ENCODE measurements at regions not wholly inside any gene's neighbourhood (a gene's known extent, or its start where the extent isn't known, plus 50 kb on each side); places are given as distances from the start of the nearest gene placed in this dataset.

- Histone ChIP-seq H3F3A (replicated peaks; ENCODE audit: low read depth) (no peaks in the 10 kb centered on the region), H3K9me2 (ENCODE audit: insufficient read depth) (no peaks in the 10 kb centered on the region), H3K4me3 (no peak overlapping the region), H3K79me2 (replicated peaks; ENCODE audit: insufficient read depth) (no peaks in the 10 kb centered on the region), H4K20me1 (replicated peaks; ENCODE audit: insufficient read depth) (no peaks in the 10 kb centered on the region), H3K27ac (ENCODE audit: low read depth) (no peak overlapping the region), H3K4me2 (no peak overlapping the region), H3K27me3 (ENCODE audit: insufficient read depth) (no peaks in the 10 kb centered on the region), H3K4me1 (ENCODE audit: insufficient read depth) (no peaks in the 10 kb centered on the region), H2AFZ (no peak overlapping the region), H3K36me3 (ENCODE audit: insufficient read depth) (no peaks in the 10 kb centered on the region)
- Mint-ChIP-seq H3K36me3 (ENCODE audit: low read depth) (no peaks in the 10 kb centered on the region), H3K27me3 (ENCODE audit: insufficient read depth, low read depth, poor library complexity) (peaks cover 2% of the 10 kb centered on the region), H3K4me3 (no peak overlapping the region), H3K4me1 (no peaks in the 10 kb centered on the region), H3K27ac (no peak overlapping the region), H3K9me3 (no peaks in the 10 kb centered on the region)
- DNase-seq (ENCODE audit: low spot score), result no peak
- no peak for ATAC-seq
- TF ChIP-seq ZNF331 (CRISPR knock-in tag; IDR thresholded peaks at IDR 0.05; ENCODE audit: low read depth) (no peak), JUNB (IDR thresholded peaks at IDR 0.05; ENCODE audit: unreplicated experiment) (no peak), NANOG (IDR thresholded peaks at IDR 0.05; ENCODE audit: borderline replicate concordance) (no peak), ZNF114 (CRISPR knock-in tag; IDR thresholded peaks at IDR 0.05) (no peak), POLR2AphosphoS5 (IDR thresholded peaks at IDR 0.05; ENCODE audit: low read depth) (no peak), EZH2phosphoT487 (IDR thresholded peaks at IDR 0.05; ENCODE audit: unreplicated experiment) (no peak), EZH2 (IDR thresholded peaks at IDR 0.05; ENCODE audit: low read depth, unreplicated experiment) (no peak), CREB1 (CRISPR knock-in tag; IDR thresholded peaks at IDR 0.05; ENCODE audit: low read depth) (no peak), STAT1 (IDR thresholded peaks at IDR 0.05; ENCODE audit: unreplicated experiment) (no peak)
- TF ChIP-seq, protein P1, sequence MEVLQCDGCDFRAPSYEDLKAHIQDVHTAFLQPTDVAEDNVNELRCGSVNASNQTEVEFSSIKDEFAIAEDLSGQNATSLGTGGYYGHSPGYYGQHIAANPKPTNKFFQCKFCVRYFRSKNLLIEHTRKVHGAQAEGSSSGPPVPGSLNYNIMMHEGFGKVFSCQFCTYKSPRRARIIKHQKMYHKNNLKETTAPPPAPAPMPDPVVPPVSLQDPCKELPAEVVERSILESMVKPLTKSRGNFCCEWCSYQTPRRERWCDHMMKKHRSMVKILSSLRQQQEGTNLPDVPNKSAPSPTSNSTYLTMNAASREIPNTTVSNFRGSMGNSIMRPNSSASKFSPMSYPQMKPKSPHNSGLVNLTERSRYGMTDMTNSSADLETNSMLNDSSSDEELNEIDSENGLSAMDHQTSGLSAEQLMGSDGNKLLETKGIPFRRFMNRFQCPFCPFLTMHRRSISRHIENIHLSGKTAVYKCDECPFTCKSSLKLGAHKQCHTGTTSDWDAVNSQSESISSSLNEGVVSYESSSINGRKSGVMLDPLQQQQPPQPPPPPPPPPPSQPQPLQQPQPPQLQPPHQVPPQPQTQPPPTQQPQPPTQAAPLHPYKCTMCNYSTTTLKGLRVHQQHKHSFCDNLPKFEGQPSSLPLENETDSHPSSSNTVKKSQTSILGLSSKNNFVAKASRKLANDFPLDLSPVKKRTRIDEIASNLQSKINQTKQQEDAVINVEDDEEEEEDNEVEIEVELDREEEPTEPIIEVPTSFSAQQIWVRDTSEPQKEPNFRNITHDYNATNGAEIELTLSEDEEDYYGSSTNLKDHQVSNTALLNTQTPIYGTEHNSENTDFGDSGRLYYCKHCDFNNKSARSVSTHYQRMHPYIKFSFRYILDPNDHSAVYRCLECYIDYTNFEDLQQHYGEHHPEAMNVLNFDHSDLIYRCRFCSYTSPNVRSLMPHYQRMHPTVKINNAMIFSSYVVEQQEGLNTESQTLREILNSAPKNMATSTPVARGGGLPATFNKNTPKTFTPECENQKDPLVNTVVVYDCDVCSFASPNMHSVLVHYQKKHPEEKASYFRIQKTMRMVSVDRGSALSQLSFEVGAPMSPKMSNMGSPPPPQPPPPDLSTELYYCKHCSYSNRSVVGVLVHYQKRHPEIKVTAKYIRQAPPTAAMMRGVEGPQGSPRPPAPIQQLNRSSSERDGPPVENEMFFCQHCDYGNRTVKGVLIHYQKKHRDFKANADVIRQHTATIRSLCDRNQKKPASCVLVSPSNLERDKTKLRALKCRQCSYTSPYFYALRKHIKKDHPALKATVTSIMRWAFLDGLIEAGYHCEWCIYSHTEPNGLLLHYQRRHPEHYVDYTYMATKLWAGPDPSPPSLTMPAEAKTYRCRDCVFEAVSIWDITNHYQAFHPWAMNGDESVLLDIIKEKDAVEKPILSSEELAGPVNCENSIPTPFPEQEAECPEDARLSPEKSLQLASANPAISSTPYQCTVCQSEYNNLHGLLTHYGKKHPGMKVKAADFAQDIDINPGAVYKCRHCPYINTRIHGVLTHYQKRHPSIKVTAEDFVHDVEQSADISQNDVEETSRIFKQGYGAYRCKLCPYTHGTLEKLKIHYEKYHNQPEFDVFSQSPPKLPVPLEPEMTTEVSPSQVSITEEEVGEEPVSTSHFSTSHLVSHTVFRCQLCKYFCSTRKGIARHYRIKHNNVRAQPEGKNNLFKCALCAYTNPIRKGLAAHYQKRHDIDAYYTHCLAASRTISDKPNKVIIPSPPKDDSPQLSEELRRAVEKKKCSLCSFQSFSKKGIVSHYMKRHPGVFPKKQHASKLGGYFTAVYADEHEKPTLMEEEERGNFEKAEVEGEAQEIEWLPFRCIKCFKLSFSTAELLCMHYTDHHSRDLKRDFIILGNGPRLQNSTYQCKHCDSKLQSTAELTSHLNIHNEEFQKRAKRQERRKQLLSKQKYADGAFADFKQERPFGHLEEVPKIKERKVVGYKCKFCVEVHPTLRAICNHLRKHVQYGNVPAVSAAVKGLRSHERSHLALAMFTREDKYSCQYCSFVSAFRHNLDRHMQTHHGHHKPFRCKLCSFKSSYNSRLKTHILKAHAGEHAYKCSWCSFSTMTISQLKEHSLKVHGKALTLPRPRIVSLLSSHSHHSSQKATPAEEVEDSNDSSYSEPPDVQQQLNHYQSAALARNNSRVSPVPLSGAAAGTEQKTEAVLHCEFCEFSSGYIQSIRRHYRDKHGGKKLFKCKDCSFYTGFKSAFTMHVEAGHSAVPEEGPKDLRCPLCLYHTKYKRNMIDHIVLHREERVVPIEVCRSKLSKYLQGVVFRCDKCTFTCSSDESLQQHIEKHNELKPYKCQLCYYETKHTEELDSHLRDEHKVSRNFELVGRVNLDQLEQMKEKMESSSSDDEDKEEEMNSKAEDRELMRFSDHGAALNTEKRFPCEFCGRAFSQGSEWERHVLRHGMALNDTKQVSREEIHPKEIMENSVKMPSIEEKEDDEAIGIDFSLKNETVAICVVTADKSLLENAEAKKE (CRISPR knock-in tag; IDR thresholded peaks at IDR 0.05), result no peak
- TF ChIP-seq, protein P2, sequence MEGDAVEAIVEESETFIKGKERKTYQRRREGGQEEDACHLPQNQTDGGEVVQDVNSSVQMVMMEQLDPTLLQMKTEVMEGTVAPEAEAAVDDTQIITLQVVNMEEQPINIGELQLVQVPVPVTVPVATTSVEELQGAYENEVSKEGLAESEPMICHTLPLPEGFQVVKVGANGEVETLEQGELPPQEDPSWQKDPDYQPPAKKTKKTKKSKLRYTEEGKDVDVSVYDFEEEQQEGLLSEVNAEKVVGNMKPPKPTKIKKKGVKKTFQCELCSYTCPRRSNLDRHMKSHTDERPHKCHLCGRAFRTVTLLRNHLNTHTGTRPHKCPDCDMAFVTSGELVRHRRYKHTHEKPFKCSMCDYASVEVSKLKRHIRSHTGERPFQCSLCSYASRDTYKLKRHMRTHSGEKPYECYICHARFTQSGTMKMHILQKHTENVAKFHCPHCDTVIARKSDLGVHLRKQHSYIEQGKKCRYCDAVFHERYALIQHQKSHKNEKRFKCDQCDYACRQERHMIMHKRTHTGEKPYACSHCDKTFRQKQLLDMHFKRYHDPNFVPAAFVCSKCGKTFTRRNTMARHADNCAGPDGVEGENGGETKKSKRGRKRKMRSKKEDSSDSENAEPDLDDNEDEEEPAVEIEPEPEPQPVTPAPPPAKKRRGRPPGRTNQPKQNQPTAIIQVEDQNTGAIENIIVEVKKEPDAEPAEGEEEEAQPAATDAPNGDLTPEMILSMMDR (conservative IDR thresholded peaks at IDR 0.05; ENCODE audit: low read depth in 2 of 2), result no peak
- TF ChIP-seq, protein P3, sequence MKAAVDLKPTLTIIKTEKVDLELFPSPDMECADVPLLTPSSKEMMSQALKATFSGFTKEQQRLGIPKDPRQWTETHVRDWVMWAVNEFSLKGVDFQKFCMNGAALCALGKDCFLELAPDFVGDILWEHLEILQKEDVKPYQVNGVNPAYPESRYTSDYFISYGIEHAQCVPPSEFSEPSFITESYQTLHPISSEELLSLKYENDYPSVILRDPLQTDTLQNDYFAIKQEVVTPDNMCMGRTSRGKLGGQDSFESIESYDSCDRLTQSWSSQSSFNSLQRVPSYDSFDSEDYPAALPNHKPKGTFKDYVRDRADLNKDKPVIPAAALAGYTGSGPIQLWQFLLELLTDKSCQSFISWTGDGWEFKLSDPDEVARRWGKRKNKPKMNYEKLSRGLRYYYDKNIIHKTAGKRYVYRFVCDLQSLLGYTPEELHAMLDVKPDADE (IDR thresholded peaks at IDR 0.05), result no peak
- TF ChIP-seq, protein P4, sequence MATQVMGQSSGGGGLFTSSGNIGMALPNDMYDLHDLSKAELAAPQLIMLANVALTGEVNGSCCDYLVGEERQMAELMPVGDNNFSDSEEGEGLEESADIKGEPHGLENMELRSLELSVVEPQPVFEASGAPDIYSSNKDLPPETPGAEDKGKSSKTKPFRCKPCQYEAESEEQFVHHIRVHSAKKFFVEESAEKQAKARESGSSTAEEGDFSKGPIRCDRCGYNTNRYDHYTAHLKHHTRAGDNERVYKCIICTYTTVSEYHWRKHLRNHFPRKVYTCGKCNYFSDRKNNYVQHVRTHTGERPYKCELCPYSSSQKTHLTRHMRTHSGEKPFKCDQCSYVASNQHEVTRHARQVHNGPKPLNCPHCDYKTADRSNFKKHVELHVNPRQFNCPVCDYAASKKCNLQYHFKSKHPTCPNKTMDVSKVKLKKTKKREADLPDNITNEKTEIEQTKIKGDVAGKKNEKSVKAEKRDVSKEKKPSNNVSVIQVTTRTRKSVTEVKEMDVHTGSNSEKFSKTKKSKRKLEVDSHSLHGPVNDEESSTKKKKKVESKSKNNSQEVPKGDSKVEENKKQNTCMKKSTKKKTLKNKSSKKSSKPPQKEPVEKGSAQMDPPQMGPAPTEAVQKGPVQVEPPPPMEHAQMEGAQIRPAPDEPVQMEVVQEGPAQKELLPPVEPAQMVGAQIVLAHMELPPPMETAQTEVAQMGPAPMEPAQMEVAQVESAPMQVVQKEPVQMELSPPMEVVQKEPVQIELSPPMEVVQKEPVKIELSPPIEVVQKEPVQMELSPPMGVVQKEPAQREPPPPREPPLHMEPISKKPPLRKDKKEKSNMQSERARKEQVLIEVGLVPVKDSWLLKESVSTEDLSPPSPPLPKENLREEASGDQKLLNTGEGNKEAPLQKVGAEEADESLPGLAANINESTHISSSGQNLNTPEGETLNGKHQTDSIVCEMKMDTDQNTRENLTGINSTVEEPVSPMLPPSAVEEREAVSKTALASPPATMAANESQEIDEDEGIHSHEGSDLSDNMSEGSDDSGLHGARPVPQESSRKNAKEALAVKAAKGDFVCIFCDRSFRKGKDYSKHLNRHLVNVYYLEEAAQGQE (IDR thresholded peaks at IDR 0.05; ENCODE audit: unreplicated experiment), result no peak
These were observed 144.6 kb downstream of the LACC1 start for GRCh38 chr13:44024167-44024845.
